HG02885 (cell line): ENCODE measurements at regions not wholly inside any gene's neighbourhood (a gene's known extent, or its start where the extent isn't known, plus 50 kb on each side); places are given as distances from the start of the nearest gene placed in this dataset.

Source experiments
- ATAC-seq: cut with Tn5 transposase; IDR thresholded peaks from one replicate; pipeline ENCODE4 v1.9.1; 2021; ENCODE audit warnings: mild to moderate bottlenecking; ENCODE audit not compliant: unreplicated experiment, poor library complexity

DNA sequence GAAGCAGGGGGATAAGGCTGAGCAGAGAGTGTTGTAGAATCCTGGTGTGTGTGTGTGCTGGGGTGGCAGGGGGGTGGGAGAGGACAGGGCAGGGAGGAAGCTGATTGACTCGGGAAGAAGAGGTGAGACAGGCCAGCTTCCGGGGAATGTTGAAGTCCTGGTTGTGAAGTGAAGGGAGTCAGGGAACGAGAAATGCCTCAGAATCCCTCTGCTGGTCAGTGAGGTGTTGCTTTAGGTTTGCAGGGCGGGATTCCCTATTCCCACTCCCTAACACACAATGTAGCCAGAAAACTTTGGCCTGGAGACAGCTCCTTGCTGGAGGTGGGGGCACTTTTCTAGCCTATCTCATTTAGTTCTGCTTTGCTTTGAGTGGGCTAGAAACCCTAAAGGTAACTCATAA lies 265.1 kb downstream of the HAUS1 start:
- no peak for ATAC-seq

DNA sequence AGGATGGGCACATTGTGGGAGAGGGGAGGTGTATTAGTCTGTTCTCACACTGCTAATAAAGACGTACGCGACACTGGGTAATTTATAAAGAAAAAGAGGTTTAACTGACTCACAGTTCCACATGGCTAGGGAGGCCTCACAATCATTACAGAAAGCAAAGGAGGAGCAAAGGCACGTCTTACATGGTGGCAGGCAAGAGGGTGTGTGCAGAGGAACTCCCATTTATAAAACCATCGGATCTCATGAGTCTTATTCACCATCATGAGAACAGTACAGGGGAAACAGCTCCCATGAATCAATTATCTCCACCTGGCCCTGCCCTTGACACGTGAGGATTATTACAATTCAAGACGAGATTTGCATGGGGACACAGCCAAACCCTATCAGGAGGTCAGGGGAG lies 266.7 kb downstream of the HAUS1 start:
- no peak for ATAC-seq

DNA sequence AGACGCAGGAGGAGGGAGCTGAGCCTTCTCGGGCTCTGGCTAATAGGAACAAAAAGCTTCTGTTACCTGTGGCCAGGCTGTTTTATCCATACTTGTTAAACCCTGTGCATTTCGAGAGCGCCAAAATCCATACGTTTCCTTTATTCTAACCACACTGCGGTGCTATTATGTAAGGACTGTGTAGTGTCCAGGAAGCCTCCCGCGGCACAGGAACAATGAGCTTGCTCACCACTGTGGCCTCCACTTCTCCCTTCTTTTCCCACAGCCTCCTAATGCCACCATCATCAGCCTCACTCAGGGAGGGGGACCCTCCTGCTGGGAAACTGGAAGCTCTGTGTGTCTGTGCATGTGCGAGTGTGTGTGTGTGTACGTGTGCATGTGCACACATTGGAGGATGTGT lies 268.5 kb downstream of the HAUS1 start:
- ATAC-seq = no peak

DNA sequence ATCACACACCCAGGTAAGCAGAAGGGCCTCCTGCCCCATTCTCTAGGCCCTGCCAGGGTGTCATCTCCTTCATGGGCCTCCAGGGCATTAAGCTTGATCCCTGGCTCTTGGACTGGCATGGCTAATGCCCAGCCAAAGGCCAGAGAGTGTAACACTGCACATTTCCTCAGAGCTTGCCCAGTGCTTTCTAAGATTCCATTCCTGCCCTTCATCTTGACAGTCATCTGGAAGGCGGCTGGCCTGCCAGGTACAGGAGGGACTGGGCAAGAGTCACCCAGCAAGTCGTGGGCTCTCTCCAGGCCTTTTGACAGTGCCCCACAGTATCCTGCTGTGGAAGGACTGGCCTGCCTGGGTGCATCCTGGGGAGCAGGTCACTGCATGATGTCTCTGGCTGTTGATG lies 268.9 kb downstream of the HAUS1 start:
- no peak for ATAC-seq

DNA sequence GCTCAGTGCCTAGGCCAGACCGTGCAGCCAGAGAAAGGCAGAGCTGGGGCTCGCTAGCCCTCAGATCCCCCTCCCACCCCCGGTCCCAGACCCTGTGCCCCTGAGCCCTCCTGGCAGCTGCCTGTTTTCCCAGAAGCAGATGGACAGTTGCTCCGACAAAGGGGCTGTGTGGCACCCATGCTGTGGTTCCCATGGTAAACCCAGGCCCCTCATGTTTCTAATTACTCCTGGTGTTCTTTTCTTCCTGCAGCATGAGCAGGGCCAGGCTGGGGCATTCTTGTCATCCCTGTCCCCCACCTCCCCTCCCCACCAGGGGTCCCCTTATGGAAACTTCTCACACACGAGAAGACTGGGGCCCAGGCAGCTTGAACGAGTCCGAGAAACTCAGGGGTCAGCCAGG lies 269.6 kb downstream of the HAUS1 start:
- ATAC-seq = no peak

GRCh38 chr18:46374850-46375249 lies 270.7 kb downstream of the HAUS1 start:
- ATAC-seq = no peak

DNA sequence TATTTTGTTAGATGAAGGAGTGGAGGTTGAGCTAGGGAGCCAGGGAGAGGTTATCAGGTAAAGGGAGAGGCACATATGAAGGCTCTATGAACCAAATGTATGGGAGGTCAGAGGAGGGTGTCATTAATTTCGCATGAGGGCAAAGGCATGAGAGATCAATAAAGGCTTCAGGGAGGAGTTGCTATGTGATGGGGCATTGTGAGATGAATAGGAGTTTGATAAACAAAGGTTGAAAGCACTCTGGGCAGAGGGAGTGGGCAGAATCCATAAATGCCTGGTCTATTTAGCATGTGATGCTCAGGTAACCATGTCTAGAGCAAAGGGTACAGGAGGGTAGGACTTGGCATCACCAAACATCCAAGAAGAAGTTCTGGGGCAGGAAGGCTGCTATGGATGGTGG lies 273.4 kb downstream of the HAUS1 start:
- ATAC-seq = no peak

DNA sequence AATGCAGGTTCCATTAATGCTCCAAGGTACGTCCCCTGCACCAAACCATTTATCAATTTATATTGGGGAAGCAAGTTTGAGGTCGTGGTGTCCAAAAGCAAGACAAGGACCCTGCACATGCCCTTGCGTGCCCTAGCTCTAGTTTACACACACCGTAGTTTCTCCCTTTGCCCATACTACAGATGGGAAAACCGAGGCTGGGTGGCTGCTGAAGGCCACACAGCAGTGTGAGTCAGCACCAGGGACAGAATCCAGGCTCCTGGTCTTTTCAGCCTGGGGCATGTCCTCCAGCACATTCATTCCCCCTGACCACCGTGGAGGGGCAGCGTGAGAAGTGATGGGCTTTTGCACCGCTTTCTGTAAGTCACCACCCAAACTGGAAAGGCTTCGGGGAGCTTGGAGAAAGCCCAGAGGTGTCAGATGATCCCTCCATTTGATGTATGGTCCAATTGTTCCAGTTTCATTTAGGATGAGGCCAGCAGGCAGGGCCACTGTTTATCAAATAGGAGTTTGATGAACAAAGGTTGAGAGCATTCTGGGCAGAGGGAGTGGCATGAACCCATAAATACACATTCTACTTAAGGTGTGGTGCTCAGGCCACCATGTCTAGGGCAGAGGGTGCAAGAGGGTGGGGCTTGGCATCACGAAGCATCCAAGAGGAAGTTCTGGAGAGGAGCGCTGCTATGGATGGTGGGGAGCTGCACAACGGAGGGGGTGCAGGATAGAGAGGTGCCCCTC lies 274.1 kb downstream of the HAUS1 start:
- no peak for ATAC-seq

- no peak for ATAC-seq
Measured at GRCh38 chr18:46378864-46379207, 274.7 kb downstream of the HAUS1 start.

GRCh38 chr18:46379323-46379950 lies 275.3 kb downstream of the HAUS1 start:
- no peak for ATAC-seq

DNA sequence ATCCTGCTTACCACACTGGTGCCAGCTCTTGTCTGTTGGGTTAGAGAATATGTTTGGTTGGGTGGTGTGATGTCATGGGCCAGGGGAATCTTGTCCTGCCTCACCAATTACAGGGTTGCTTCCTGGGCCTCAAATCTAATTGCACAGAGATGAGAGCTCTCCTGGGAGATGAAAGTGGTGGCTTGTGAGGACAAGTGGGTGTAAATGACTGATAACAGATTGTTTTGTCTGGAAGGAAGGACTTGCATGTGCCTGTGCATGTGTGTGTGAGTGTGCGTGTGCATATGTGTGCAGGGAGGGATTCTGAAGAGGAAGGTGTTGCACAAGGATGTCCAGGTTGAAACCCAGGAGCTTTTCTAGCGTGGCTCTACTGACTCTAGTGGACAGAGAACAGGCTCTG lies 271.9 kb downstream of the LOXHD1 start:
- ATAC-seq = no peak

DNA sequence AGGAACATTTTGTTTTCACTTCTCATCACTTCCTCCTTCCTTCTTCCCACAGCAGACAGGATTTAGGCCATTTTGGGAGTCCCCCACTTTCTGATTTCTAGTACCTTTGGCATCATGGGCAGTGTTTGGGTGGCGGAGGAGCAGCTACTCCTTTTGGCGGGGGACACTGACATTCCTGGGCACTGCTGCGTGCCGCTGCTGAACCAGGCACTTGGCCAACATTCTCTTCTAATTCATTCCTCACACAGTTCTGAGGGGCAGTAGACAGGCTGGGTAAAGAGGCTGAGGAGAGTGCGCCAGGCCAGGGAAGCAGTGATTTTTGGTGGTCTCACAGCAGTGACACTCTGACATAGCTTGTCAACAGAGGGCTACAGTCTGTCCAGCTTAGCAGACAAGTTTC lies 270.2 kb downstream of the LOXHD1 start:
- ATAC-seq = no peak

DNA sequence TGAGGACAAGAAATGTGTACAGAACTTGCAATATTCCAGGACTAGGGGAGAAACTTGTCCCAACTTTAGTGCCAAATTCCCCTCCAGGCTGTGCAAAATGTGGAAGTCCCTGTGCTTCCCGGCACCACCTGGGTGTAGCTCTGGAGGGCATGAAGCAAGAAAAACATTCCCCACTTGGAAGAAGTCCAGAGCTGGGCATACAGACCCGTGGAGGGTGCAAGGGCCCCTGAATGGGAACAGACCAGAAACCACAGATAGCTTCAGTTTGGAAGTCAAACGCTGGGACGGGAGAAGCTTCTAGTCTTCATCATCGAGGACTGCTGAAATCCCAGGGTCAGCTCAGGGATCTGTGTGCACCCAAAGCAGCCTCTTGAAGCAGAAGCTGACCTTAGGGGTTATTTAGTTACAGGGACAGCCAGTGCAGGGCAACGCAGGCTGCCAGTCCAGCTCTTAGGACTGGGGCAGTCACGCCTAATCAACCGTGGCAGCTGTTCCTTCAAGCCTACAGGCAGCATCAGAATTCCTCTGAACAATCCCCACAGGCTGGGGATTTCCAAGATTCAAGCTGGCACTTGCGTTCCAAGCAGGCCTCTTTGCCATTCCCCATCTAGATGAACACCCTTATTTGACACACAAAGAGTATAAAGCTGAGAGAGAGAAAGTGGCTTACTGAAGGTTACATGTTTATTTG lies 269.4 kb downstream of the LOXHD1 start:
- no peak for ATAC-seq

DNA sequence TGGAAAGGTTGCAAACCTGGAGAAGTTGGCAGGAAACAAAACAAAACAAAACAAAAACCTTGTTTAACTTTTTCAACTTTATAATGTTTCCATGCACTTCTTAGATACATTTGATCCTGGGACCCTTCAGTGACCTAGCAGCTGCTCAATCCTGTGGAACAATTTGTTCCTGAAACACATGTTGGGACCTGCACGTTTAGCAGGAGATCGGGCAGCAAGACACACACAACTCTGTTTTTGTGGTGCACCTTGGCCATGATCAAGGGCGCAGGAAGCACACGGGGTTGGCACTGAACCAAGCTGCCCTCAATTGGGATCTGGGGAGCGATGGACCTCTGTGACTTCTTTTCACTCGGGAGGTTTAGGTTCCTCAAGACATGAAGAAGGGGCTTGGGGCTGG lies 268.7 kb downstream of the LOXHD1 start:
- ATAC-seq = no peak

- ATAC-seq = no peak
Measured at GRCh38 chr18:46392576-46392975, 264.4 kb downstream of the LOXHD1 start.

GRCh38 chr18:46393230-46393629 lies 263.8 kb downstream of the LOXHD1 start:
- ATAC-seq = no peak

- no peak for ATAC-seq
Measured at GRCh38 chr18:46393961-46394360, 263.1 kb downstream of the LOXHD1 start.

DNA sequence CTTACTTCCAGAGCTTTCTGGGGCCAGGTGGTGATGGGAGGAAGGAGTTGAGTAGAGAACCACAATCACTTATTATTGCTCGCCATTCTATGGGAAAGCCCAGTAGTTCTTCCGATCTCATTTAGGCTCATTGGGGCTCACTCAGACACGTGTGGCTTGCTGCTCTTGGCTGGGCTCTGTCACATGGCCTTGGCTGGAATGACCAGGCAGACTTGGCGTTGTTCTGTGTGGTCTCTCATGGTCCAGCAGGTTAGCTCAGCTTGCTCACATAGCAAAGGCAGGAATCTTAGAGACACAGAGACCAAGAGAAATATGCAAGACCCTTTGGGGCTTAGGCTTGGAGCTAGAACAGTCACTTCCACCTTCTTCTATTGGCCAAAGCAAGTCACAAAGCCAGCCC lies 261.2 kb downstream of the LOXHD1 start:
- no peak for ATAC-seq

- ATAC-seq = no peak
Measured at GRCh38 chr18:46397174-46397573, 259.8 kb downstream of the LOXHD1 start.

- ATAC-seq = no peak
Measured at GRCh38 chr18:46398005-46398404, 259.0 kb downstream of the LOXHD1 start.

- ATAC-seq = no peak
Measured at GRCh38 chr18:46398625-46399024, 258.4 kb downstream of the LOXHD1 start.

- ATAC-seq = no peak
Measured at GRCh38 chr18:46399303-46399702, 257.7 kb downstream of the LOXHD1 start.
